ENCODE measurements at regions not wholly inside any gene's neighbourhood (a gene's known extent, or its start where the extent isn't known, plus 50 kb on each side); places are given as distances from the start of the nearest gene placed in this dataset.

GRCh38 chr6:121582262-121582661 lies 146.8 kb downstream of the GJA1 start:
- CTCF ChIA-PET: no interaction called here
- Mint-ChIP-seq H3K4me3 (no peak overlapping the region), H3K27me3 (no peaks in the 10 kb centered on the region), H3K9me3 (no peaks in the 10 kb centered on the region), H3K4me1 (no peaks in the 10 kb centered on the region), H3K36me3 (ENCODE audit: low read depth) (no peaks in the 10 kb centered on the region), H3K27ac (no peak overlapping the region)
- intact Hi-C loops (cut with micrococcal nuclease): no loop called here
- ATAC-seq (ENCODE audit: low read depth): no peak
- DNase-seq: no peak
- POLR2A ChIA-PET: no interaction called here
- TF ChIP-seq CTCF (IDR thresholded peaks at IDR 0.05): no peak

GRCh38 chr6:121584586-121585369 lies 149.3 kb downstream of the GJA1 start:
- POLR2A ChIA-PET: no interaction called here
- no peak for ATAC-seq (ENCODE audit: low read depth)
- no peaks in the 10 kb centered on the region for H3K27me3 Mint-ChIP-seq
- H3K36me3 Mint-ChIP-seq (ENCODE audit: low read depth): no peaks in the 10 kb centered on the region
- no peak for DNase-seq
- CTCF ChIA-PET: no interaction called here
- no peak overlapping the region for H3K27ac Mint-ChIP-seq
- no peaks in the 10 kb centered on the region for H3K9me3 Mint-ChIP-seq
- intact Hi-C loops (cut with micrococcal nuclease): no loop called here
- no peak for TF ChIP-seq CTCF (IDR thresholded peaks at IDR 0.05)
- H3K4me3 Mint-ChIP-seq: no peak overlapping the region
- H3K4me1 Mint-ChIP-seq: no peaks in the 10 kb centered on the region

- Mint-ChIP-seq H3K27me3 (no peaks in the 10 kb centered on the region), H3K36me3 (ENCODE audit: low read depth) (no peaks in the 10 kb centered on the region), H3K9me3 (no peaks in the 10 kb centered on the region), H3K27ac (no peak overlapping the region), H3K4me1 (no peaks in the 10 kb centered on the region), H3K4me3 (no peak overlapping the region)
- ChIA-PET POLR2A (no interaction called here), CTCF (no interaction called here)
- intact Hi-C loops (cut with micrococcal nuclease): no loop called here
- ATAC-seq (ENCODE audit: low read depth) (no peak), DNase-seq (no peak)
- TF ChIP-seq CTCF (IDR thresholded peaks at IDR 0.05): no peak
These were observed 155.0 kb downstream of the GJA1 start for GRCh38 chr6:121590438-121590837.

GRCh38 chr6:121590916-121591315 lies 155.5 kb downstream of the GJA1 start:
- intact Hi-C loops (cut with micrococcal nuclease): no loop called here
- H3K27me3 Mint-ChIP-seq: no peaks in the 10 kb centered on the region
- H3K27ac Mint-ChIP-seq: no peak overlapping the region
- no peaks in the 10 kb centered on the region for H3K4me1 Mint-ChIP-seq
- no peak for ATAC-seq (ENCODE audit: low read depth)
- POLR2A ChIA-PET: no interaction called here
- no peaks in the 10 kb centered on the region for H3K36me3 Mint-ChIP-seq (ENCODE audit: low read depth)
- no peak overlapping the region for H3K4me3 Mint-ChIP-seq
- CTCF ChIA-PET: no interaction called here
- no peak for DNase-seq
- TF ChIP-seq CTCF (IDR thresholded peaks at IDR 0.05): no peak
- no peaks in the 10 kb centered on the region for H3K9me3 Mint-ChIP-seq

GRCh38 chr6:121592261-121592935 lies 157.0 kb downstream of the GJA1 start:
- DNase-seq (no peak), ATAC-seq (ENCODE audit: low read depth) (no peak)
- Mint-ChIP-seq H3K9me3 (no peaks in the 10 kb centered on the region), H3K27ac (no peak overlapping the region), H3K36me3 (ENCODE audit: low read depth) (no peaks in the 10 kb centered on the region), H3K27me3 (no peaks in the 10 kb centered on the region), H3K4me1 (no peaks in the 10 kb centered on the region), H3K4me3 (no peak overlapping the region)
- POLR2A ChIA-PET: no interaction called here
- no peak for TF ChIP-seq CTCF (IDR thresholded peaks at IDR 0.05)
- CTCF ChIA-PET: no interaction called here
- intact Hi-C loops (cut with micrococcal nuclease): no loop called here

All from activated B cell treated with CpG ODN at 0.5 μM for 24 hours (primary cell).